GM10266 (cell line): ENCODE measurements at regions not wholly inside any gene's neighbourhood (a gene's known extent, or its start where the extent isn't known, plus 50 kb on each side); places are given as distances from the start of the nearest gene placed in this dataset.
A peak's percentile ranks its signal among the peaks of the same experiment; 100 is the strongest.

ENCODE experiments used
- DNase-seq: peaks from one replicate; pipeline ENCODE4 v3.0.0; 2012; ENCODE audit errors: extremely low spot score
- TF ChIP-seq, protein P1 (sequence below): IDR thresholded peaks from 2 replicates; pipeline ENCODE4 v1.5.1; 2012; ENCODE audit warnings: mild to moderate bottlenecking, low read depth; ENCODE audit not compliant: control insufficient read depth, insufficient read depth; ENCODE audit errors: missing control alignments

DNA sequence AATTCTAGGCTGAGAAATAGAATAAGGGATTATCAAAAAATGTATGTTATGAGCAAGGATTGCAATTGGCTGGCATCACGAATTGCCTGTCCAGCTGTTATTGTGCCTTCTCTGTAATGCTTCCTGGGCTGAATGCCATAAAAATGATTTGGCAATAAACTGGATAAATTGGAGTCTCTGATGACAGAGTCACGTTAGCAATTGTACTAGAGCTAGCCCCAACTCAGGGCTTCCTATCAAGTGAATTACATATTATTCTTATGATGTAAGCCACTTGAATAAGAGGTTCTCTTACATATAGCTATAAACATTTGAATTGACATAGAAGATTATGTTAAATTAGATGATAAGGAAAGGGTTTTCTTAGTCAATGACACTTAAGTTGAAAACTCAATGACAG lies 607.5 kb upstream of the REG3G start:
- TF ChIP-seq, protein P1, sequence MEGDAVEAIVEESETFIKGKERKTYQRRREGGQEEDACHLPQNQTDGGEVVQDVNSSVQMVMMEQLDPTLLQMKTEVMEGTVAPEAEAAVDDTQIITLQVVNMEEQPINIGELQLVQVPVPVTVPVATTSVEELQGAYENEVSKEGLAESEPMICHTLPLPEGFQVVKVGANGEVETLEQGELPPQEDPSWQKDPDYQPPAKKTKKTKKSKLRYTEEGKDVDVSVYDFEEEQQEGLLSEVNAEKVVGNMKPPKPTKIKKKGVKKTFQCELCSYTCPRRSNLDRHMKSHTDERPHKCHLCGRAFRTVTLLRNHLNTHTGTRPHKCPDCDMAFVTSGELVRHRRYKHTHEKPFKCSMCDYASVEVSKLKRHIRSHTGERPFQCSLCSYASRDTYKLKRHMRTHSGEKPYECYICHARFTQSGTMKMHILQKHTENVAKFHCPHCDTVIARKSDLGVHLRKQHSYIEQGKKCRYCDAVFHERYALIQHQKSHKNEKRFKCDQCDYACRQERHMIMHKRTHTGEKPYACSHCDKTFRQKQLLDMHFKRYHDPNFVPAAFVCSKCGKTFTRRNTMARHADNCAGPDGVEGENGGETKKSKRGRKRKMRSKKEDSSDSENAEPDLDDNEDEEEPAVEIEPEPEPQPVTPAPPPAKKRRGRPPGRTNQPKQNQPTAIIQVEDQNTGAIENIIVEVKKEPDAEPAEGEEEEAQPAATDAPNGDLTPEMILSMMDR = no peak
- DNase-seq = no peak

DNA sequence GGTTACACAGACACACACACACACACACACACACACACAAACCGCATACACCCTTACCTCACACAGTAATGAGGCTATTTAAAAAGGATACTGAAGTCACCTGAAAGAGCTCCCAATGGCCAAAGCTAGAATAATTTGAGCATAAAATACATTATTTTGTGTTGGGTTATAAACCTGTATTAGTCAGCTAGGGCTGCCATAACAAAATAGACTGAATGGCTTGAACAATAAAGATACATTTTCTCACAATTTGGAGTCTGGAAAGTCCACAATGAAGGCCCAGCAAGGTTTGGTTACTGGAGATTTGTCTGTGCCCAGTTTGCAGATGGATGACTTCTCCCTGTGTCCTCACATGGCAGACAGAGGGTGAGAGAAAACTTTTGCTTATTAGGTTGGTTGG lies 605.4 kb upstream of the REG3G start:
- TF ChIP-seq, protein P1 = no peak
- no peak for DNase-seq

DNA sequence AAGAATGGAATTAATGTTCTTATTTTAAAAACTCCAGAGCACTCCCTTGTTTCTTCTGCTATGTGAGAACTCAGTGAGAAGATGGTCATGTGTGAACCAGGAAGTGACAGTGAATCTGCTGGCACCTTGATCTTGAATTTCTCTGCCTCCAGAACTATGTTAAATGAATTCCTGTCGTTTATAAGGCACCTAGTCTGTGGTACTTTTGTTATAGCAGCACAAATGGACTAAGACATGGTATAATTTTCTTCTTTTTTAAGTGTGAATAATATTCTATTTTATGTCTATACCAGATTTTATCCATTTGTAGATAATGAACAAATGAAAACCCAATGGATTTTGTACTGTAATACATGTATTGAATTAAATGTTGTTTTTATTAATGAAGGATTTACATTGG lies 601.9 kb upstream of the REG3G start:
- no peak for DNase-seq
- TF ChIP-seq, protein P1 = no peak

DNA sequence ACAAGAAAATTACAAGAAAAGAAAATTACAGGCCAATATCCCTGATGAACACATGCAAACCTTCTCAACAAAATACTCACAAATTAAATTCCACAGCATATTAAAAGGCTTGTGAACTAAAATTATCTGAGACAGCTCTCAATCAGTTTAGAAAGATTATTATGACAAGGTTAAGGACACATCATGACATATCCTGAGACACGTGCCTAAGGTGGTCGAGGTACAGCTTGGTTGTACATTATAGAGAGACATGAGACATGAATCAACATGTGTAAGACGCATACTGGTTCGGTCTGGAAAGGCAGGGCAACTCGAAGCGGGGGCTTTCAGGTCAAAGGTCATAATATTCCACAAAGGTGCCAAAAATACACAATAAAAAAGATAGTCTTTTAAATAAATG lies 598.3 kb upstream of the REG3G start:
- no peak for DNase-seq
- TF ChIP-seq, protein P1 = no peak

DNA sequence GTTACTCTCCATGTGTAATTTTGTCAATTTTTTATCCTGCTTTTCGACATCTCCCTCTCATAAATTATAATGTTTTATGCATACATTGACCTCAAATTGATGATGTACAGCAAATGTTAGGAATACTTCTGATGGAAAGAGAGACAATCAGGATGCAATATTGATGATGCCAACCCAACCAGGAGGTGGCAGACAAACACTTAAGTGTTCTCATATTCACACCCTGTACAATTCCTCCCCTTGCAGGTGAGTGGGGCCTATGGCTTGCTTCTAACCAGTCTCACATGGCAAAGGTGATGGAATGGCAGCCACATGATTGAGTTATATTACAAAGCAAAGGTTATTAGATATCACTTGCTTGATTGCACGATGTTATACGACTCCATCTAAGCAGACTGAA lies 594.3 kb upstream of the REG3G start:
- TF ChIP-seq, protein P1 = no peak
- DNase-seq = no peak

DNA sequence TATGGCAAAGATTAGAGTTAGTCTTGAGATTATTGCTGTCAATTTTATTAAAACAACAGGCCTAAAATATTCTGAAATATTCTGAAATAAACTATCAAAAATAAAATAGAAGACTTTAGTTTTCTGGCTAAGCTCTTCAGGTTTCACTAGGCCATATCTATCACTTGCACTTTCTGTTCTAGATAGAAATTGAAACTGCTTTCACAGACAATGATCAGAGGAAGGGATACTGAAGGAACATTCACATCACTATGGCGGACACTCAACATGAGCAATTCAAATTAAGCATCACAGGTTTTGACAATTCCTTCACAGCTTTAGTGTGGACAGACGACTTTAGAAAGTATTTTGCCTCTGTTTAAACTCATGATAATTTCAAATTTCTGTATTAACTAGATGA lies 586.4 kb upstream of the REG3G start:
- TF ChIP-seq, protein P1 = no peak
- peak; percentile 2 for DNase-seq

DNA sequence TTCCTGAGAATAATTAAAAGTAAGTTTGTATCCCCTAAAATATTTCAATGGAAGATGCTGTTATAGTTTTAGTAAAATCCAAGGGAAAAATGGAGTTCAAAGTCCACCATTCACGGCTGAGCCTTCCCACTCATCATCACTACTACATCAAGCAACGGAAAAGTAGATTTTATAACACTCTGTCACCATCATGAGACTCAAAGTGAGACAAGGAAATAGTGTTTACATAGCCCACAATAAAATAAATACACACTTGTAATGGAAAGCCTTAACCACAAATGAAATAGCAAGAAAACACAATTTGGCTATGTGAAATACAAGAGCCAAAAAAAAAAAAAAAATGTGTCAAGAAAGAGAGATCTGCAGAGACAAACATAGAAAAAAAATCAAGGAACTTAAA lies 569.9 kb upstream of the REG3G start:
- TF ChIP-seq, protein P1 = no peak
- no peak for DNase-seq

DNA sequence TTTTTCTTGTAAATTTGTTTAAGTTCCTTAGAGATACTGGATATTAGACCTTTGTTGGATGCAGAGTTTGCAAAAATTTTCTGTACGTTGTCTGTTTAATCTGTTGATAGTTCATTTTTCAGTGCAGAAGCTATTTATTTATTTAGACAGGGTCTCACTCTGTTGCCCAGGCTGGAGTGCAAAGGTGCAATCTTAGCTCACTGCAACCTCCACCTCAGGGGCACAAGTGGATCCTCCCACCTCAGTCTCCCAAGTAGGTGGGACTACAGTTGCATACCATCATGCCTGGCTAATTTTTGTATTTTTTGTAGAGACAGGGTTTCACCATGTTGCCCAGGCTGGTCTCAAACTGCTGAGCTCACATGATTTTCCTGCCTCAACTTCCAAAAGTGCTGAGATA lies 568.2 kb upstream of the REG3G start:
- TF ChIP-seq, protein P1 = no peak
- DNase-seq = no peak
